Hindlimb muscle (tissue), 1 donor: ENCODE measurements at regions not wholly inside any gene's neighbourhood (a gene's known extent, or its start where the extent isn't known, plus 50 kb on each side); places are given as distances from the start of the nearest gene placed in this dataset.
A peak's percentile ranks its signal among the peaks of the same experiment; 100 is the strongest.

Source experiments
- DNase-seq: peaks from one replicate; pipeline ENCODE4 v3.0.0-alpha.2; 2013

GRCh38 chr7:68444956-68445355 lies 1153.3 kb upstream of the AUTS2 start:
- DNase-seq: no peak

DNA sequence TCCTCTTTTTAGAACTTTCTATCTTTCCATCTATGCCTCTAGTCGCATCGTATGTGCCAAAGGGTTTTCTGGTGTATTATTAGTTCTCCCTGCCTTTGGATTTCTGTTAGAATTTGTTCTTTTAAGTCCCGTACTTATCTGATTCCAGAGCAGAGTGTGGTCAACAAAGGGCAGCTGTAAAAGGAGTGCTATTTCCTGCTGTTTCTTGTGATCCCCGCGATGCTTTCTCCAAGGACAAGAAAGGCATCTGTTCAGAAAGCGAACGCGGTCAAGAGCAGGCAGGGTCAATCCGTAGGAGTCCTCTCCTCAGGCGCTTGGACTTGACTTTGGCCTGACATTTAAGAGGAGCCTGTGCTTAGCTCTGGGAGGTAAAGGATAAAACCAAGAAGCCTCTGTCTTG lies 1152.1 kb upstream of the AUTS2 start:
- no peak for DNase-seq

GRCh38 chr7:68449099-68449498 lies 1149.2 kb upstream of the AUTS2 start:
- no peak for DNase-seq

DNA sequence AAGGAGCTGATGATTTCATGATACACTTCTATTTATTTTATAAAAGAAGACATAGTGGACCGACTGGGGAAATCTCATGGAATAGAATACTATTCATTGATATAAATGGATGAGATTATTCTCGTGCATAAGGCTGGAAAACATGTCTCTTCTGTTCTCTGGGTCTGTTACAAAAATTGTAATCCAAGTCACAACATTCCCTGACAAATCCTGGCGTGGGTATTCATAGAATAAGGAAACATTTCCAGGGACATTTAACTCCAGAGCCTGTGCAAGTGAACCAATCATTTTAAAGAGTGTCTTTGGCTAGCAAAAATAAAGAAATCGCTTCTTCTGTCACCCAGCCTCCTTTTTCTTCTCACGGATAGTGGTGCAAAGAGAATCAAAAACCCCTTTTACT lies 1148.5 kb upstream of the AUTS2 start:
- no peak for DNase-seq

GRCh38 chr7:68454931-68455330 lies 1143.3 kb upstream of the AUTS2 start:
- no peak for DNase-seq

DNA sequence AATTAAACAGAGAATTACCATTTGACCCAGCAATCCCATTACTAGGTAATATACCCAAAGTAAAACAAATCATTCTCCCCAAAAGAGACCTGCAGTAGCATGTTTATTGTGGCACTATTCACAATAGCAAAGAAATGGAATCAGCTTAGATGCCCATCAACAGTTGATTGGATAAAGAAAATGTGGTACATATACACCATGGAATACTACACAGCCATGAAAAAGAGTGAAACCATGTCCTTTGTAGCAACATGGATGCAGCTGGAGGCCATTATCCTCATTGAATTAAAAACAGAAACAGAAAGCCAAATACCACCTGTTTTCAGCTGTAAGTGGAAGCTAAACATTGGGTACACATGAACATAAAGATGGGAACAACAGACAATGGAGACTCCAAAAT lies 1141.8 kb upstream of the AUTS2 start:
- no peak for DNase-seq

- DNase-seq: no peak
Measured at GRCh38 chr7:68457481-68457880, 1140.8 kb upstream of the AUTS2 start.

DNA sequence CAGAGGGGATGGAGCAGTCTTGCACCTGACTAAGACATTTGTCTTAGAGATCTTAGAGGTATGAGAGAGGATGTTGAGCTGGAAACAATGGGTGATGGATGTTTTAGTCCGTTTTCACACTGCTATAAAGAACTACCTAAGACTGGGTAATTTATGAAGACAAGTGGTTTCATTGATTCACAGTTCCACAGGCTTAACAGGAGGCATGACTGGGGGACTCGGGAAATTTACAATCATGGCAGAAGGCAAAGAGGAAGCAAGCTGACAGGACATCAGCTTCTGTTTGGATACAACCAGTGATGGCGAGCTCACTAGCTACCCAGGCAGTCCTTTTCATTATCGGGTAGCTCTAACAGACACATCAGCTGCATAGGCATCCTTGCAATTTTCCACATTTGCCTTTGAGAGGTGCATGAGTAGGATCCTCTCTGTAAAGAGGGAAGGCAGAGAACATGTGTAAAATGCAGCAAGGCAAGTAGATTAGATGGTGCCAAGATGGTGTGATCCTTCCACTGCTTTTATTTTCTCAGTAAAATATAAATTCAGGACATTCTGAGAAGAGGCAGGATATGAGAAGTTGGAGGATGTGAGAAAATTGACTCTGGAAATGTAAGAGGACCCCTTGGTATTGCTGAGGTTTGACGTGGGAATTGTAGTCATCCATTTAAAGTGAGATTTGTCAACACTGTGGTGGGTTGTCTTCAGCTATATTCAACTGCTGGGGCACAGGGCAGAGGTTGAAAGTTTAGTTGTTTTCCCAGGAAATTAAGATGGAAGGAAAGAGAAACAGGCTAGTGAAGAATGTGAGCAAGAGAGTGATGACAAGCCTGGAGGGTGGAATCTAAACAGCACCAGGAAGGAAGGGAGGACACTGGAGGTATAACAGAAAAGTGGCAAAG lies 1140.0 kb upstream of the AUTS2 start:
- no peak for DNase-seq

GRCh38 chr7:68461430-68461829 lies 1136.8 kb upstream of the AUTS2 start:
- DNase-seq: no peak

DNA sequence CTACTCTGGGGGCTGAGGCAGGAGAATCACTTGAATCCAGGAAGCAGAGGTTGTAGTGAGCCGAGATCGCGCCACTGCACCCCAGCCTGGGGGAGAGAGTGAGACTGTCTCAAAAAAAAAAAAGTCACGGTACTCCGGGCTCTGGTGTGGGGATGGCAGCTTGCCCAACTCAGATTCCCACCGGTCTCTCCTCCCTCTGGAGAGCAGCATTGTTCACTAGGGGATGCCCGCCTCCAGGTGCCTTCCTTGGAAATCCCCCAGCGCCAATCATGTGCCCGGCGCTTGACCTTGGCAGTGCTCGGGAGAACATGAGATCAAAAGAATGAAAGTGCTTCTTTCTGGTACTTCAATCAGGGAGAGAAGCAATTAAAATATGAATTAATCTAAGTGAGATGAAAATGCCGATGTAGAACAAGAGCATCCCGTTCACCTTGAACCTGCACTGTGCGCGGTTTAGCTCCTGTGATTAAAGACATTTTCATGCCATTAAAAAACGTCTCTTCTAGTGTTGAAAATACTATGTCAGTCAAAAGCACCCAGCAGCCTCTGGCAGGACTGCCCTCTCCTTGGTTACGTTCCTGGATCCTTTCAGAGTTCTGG lies 1127.3 kb upstream of the AUTS2 start:
- DNase-seq: no peak

- no peak for DNase-seq
Measured at GRCh38 chr7:68472688-68473087, 1125.6 kb upstream of the AUTS2 start.

- no peak for DNase-seq
Measured at GRCh38 chr7:68474661-68475216, 1123.5 kb upstream of the AUTS2 start.

DNA sequence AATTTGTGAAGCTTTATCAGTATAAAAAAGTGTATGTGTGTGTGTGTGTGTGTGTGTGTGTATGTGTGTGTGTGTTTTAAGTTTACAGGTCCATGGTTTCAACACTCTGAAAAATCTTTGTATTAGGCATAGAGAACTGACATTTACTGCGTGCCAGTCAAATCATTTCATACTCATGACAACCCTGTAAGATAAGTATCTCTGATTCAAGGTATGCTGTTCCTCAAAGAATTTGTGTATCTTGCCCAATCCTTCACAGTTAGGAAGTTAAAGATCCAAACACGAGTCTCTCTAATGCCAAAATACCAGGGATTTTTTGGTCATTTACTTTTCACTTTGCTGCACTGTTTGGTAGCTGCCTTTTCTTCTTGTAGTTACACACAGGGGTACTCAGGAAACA lies 1121.3 kb upstream of the AUTS2 start:
- DNase-seq: no peak

GRCh38 chr7:68478326-68478725 lies 1119.9 kb upstream of the AUTS2 start:
- DNase-seq: no peak

DNA sequence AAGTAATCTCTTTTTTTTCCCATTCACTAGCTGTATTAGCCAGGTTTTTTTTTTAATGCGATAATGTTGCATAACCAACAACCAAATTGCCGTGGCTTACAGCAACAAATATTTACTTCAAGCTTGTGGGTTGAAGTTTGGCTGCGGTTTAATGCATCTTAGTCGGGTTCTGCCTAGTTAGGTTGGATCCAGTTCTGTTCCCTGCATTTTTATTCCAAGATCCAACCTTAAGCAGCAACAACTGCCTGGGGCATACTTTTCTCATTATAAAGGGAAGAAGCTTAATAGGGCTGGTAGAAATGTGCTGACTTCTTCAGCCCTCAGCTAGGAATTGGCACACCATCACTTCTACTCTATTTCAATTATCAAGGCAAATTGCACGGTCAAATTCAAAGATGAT lies 1115.5 kb upstream of the AUTS2 start:
- no peak for DNase-seq

- no peak for DNase-seq
Measured at GRCh38 chr7:68484731-68485130, 1113.5 kb upstream of the AUTS2 start.

GRCh38 chr7:68485253-68485917 lies 1112.9 kb upstream of the AUTS2 start:
- DNase-seq: no peak

- DNase-seq: no peak
Measured at GRCh38 chr7:68488341-68489060, 1109.8 kb upstream of the AUTS2 start.

DNA sequence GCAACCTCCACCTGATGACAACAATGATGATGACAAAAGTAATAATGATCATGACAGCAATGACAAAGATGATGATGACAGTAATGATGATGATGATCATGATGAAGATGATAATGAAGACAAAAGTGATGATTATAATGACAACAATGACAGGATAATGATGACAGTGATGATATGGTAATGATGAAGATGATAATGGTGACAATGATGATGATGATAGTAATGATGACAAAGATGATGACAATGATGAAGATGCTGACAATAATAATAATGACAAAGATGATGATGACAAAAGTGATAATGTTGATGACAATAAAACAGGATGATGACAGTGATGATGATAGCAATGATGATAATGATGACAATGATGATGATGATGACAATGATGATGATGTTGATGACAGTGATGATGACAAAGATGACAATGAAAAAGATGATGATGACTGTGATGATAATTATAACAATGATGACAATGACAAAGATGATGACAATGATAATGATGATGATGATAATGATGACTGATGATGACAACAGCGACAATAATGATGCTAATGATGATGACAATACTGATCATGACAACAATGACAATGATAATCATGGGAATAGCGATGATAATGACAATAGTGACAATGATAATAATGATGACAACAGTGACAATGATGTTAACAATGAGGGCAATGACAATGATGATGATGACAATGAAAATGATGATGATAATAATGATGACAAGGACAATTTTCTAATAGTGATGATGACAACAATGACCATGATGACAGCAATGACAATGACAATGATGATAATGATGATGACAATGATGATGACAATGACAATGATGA lies 1106.5 kb upstream of the AUTS2 start:
- DNase-seq: no peak

DNA sequence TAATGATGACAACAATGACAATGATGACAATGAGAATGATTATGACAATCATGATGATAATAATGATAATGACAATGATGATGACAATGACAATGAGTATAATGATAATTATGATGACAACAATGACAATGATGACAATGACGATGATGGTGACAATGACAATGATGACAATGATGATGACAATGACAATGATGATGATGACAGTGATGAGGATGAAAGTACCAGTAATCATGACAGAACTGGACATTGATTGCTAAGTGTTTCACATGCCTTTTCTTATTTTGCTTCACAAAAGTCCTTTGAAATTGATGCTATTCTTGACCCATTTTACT lies 1106.0 kb upstream of the AUTS2 start:
- no peak for DNase-seq

- DNase-seq: no peak
Measured at GRCh38 chr7:68503400-68503799, 1094.9 kb upstream of the AUTS2 start.

GRCh38 chr7:68504716-68505115 lies 1093.6 kb upstream of the AUTS2 start:
- peak; percentile 34 for DNase-seq
